Left ventricle myocardium inferior (tissue), 1 donor: ENCODE measurements at regions not wholly inside any gene's neighbourhood (a gene's known extent, or its start where the extent isn't known, plus 50 kb on each side); places are given as distances from the start of the nearest gene placed in this dataset.
A peak's percentile ranks its signal among the peaks of the same experiment; 100 is the strongest.

Experiments used
- DNase-seq: peaks from one replicate; pipeline ENCODE4 v3.0.0-alpha.2; 2020
- H3K27ac ChIP-seq: fragments of 200-600 bp; replicated peaks from 2 replicates; pipeline ENCODE4 v1.8.0; 2021
- H3K27me3 ChIP-seq: fragments of 200-600 bp; 2 replicates; pipeline ENCODE4 v1.8.0; 2021; ENCODE audit warnings: low read depth
- H3K36me3 ChIP-seq: fragments of 200-600 bp; 2 replicates; pipeline ENCODE4 v1.8.0; 2021
- H3K4me1 ChIP-seq: fragments of 200-600 bp; 2 replicates; pipeline ENCODE4 v1.8.0; 2021
- H3K4me3 ChIP-seq: fragments of 200-600 bp; 2 replicates; pipeline ENCODE4 v1.8.0; 2021; ENCODE audit warnings: mild to moderate bottlenecking, moderate library complexity
- H3K9me3 ChIP-seq: fragments of 200-600 bp; replicated peaks from 2 replicates; pipeline ENCODE4 v1.8.0; 2021
- CTCF ChIP-seq: fragments of 200-600 bp; IDR thresholded peaks from 2 replicates; pipeline ENCODE4 v1.8.0; 2021; ENCODE audit warnings: antibody characterized with exemption, mild to moderate bottlenecking, borderline replicate concordance
- intact Hi-C: fragments of 100-400 bp; cut with micrococcal nuclease; formaldehyde crosslinking; loops from one replicate; pipeline ENCODE4 v1.11.0; 2022
- donor health status: DM: no; HTN: yes; CAD: no; lungs with severe emphysema.

- Histone ChIP-seq H3K27ac (no peak overlapping the region), H3K9me3 (peaks cover 15% of the 10 kb centered on the region), H3K27me3 (peaks cover 27% of the 10 kb centered on the region), H3K4me3 (no peak overlapping the region), H3K4me1 (no peaks in the 10 kb centered on the region), H3K36me3 (no peaks in the 10 kb centered on the region)
- DNase-seq = no peak
- intact Hi-C loops = no loop called here
- no peak for TF ChIP-seq CTCF
These were observed 128.4 kb downstream of the HAPSTR1 start for GRCh38 chr16:9219813-9220212.

- peak; percentile 40 for TF ChIP-seq CTCF
- no peak overlapping the region for H3K27ac ChIP-seq
These were observed 134.3 kb downstream of the HAPSTR1 start for GRCh38 chr16:9225527-9226316.

GRCh38 chr16:9226924-9227323, 135.5 kb downstream of the HAPSTR1 start:
- Histone ChIP-seq H3K27ac (no peak overlapping the region), H3K27me3 (peaks cover 35% of the 10 kb centered on the region), H3K36me3 (no peaks in the 10 kb centered on the region), H3K4me3 (no peak overlapping the region), H3K9me3 (peaks cover 15% of the 10 kb centered on the region), H3K4me1 (no peaks in the 10 kb centered on the region)
- intact Hi-C loops = no loop called here
- DNase-seq = no peak
- TF ChIP-seq CTCF = no peak

More at GRCh38 chr16:9225527-9226316, 134.3 kb downstream of the HAPSTR1 start:
- intact Hi-C loops = no loop called here
- DNase-seq = no peak
- Histone ChIP-seq H3K27me3 (peaks cover 38% of the 10 kb centered on the region), H3K9me3 (peaks cover 15% of the 10 kb centered on the region), H3K4me3 (no peak overlapping the region), H3K36me3 (no peaks in the 10 kb centered on the region), H3K4me1 (no peaks in the 10 kb centered on the region)

- TF ChIP-seq CTCF = no peak
- Histone ChIP-seq H3K36me3 (no peaks in the 10 kb centered on the region), H3K27ac (no peak overlapping the region), H3K9me3 (no peaks in the 10 kb centered on the region), H3K4me1 (no peaks in the 10 kb centered on the region), H3K27me3 (peaks cover 31% of the 10 kb centered on the region), H3K4me3 (no peak overlapping the region)
- intact Hi-C loops = no loop called here
- no peak for DNase-seq
These were observed 139.6 kb downstream of the HAPSTR1 start for GRCh38 chr16:9231039-9231438.

- no peak for DNase-seq
These were observed 140.8 kb downstream of the HAPSTR1 start for GRCh38 chr16:9232102-9232770.

More at GRCh38 chr16:9232102-9232770, 140.8 kb downstream of the HAPSTR1 start:
- peaks cover 22% of the 10 kb centered on the region for H3K27me3 ChIP-seq
- no peaks in the 10 kb centered on the region for H3K36me3 ChIP-seq
- no peak for TF ChIP-seq CTCF
- H3K4me3 ChIP-seq = no peak overlapping the region
- no peaks in the 10 kb centered on the region for H3K4me1 ChIP-seq
- H3K9me3 ChIP-seq = no peaks in the 10 kb centered on the region
- no peak overlapping the region for H3K27ac ChIP-seq
- intact Hi-C loops = no loop called here
